NCI-H1105 treated with DMSO at 0.1 percent for 48 hours (cell line): ENCODE measurements at regions not wholly inside any gene's neighbourhood (a gene's known extent, or its start where the extent isn't known, plus 50 kb on each side); places are given as distances from the start of the nearest gene placed in this dataset.
"Not testable (repeated sequence)": the region's sequence is repeated elsewhere in the genome, so short reads cannot be mapped to it uniquely, and the experiment has no call there.

ENCODE experiments used
- DNase-seq: peaks from one replicate; lab custom pipeline; 2025; lab: John Stamatoyannopoulos, UW

DNA sequence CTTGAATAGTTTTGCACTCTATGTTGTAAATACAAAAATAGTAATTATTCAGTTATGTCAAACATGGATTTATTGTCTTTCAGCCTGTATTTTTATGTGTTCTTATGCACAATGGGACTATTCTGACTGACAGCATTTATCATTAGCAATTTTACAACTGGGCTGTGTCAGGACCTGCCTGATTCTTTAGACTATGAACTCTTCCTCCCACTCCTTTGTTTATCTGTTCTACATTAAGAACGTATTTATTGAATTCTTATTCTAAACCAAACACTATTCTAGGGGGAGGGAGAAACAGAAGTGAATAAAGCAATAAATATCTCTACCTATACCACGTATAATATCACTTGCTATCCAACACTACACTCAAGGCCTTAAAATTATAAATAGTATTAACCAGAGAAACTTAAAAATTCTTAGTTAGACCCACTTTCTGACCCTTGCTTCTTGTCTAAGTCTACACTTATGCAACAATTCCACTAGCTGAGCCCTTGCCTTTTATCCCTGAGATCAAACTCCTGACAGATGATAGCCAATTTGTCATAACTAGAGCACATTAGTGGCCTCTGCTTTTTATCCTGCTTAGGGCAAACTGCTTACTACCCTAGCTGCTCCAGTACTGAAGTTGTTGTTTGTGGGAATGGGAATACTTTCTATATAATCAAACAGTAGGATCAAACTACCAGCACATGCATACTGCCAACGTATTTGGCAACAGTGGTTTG, 494.3 kb downstream of the BRINP3 start:
- peak; percentile 40 for DNase-seq

DNA sequence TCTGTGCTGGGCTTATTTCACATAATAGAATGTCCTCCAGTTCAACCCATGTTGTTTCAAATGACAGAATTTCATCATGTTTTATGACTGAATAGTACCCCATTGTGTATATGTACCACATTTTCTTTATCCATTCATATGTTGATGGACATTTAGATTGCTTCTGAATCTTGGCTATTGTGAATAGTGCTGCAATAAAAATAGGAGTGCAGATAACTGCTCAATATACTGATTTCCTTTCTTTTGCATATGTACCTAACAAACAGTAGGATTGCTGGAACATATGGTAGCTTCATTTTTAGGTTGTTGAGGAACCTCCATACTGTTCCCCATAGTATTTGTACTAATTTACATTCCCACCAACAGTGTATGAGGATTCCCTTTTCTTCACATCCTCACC, 491.1 kb downstream of the BRINP3 start:
- no peak for DNase-seq

DNA sequence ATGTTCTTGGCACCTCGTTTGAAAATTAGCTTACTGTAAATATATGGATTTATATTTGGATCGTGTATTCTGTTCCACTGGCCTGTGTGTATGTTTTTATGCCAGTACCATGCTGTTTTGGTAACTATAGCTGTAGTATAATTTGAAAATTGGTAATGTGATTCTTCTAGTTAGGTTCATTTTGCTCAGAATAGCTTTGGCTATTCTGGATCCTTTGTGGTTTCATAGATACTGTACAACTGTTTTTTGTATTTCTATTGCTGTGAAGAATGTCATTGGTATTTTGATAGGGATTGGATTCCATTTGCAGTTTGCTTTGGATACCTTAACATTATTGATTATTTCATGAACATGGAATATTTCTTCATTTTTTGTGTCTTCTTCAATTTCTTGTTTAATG, 490.2 kb downstream of the BRINP3 start:
- DNase-seq: no peak

DNA sequence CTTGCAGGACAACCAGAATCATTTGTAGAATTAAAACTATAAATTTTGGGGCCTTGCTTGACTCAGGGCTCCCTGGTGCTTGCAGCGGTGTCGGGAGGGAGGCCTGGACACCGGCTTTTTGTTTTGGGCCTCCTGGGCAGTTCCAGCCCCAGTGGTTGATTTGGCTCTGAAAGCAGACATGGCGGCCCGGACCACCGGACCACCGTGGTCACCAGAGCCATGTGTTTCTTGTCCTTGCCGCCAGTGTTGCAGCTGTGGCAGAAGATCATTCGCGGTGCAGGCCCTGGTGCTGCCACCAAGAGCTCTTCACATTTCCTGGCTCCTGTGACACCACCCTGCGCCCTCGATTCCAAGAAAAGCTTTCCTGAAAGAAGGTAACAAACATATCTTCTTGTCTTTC, 484.8 kb downstream of the BRINP3 start:
- no peak for DNase-seq

DNA sequence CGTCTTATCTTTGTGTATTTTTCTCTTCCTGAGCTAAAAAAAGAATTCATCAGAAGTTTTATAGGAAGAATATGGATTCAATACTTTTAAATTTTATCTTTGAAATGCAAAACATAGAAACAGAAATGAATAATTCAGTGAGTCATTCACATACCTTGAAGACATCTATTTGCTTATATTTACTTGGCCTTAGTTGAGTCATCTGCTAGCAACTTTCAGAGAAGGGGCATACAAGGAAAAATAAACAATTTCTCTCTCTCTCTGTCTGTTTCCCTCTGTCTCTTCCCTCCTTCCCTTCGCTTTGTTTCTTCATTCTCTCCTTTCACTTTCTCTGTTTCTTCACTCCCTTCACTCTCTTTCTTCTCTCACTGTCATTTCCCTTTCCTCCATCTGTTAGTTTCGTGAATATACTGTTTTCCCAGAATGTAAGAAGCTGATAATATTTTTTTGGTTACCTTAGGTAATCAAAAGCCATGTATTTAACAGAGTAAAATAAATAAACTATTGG, 477.2 kb downstream of the BRINP3 start:
- no peak for DNase-seq

DNA sequence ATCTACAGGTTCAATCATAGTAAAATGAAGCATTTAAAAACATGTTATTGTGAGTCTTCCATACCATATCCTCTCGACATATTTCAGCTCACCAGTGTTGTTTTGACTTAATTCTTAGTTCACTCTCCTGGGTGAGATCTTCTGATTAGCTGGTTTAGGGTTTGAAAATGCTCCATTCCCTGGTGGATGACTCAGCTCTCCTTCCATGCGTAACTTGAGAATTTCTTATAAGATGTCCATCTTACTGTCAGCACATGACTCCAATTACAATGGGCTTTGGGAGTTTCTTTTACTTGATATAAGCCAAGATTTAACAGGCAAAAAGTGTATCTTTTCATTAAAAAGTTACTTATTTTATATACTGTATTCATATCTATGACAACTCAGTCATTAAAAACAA, 476.5 kb downstream of the BRINP3 start:
- no peak for DNase-seq

DNA sequence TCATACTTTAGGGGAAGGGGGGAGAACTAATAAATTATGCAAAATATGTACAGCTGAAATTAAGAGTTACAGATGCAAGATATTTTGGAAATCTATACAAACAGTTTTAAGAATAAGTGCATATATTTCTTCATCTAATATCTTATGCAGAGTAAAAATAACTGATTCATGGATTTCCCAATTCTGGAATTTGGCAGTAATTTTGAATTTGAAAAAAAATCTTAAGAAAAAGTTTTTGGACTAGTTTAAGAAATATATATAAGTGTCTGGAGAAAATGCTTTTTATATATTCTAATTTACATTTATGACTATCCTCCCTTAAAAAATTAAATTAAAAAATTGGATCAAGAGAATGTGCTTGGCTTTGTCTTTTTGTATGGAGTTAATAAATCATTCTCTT, 474.3 kb downstream of the BRINP3 start:
- no peak for DNase-seq

DNA sequence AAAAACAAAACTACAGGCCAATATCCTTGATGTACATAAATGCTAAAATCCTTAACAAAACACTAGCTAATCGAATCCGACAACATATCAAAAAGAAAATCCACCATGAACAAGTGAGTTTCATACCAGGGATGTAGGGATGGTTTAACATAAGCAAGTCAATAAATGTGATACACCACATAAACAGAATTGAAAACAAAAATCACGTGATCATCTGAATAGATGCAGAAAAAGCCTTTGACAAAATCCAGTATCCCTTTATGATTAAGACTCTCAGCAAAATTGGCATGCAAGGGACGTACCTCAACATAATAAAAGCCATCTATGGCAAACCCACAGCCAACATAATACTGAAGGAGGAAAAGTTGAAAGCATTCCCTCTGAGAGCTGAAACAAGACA, 466.1 kb downstream of the BRINP3 start:
- DNase-seq: no peak

DNA sequence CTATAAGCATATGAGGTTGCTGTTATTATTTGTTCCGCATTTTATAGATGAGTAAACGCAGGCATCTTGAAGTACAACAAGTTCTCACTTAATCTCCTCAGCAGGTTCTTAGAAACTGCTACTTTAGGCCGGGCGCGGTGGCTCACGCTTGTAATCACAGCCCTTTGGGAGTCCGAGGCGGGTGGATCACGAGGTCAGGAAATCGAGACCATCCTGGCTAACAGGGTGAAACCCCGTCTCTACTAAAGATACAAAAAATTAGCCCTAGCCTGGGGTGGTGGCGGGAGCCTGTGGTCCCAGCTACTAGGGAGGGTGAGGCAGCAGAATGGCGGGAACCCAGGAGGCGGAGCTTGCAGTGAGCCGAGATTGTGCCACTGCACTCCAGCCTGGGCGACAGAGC, 458.5 kb downstream of the BRINP3 start:
- not testable (repeated sequence) for DNase-seq

DNA sequence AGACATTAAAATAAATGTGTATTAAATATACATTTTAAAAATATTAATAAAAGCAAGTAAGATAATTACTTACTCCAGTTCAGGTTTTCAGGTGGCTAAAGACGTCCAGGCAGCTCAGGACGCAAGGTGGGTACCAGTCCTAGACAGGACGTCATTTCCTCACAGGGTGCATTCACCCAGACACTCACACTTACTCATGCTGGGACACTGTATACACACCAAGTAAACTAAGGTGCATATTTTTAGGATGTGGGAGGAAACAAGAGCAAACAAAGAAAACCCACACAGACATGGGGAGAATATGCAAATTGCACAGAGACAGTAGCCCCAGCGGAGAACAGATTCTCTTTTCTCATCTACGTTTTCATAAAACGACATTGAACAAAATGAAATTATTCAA, 457.9 kb downstream of the BRINP3 start:
- no peak for DNase-seq

DNA sequence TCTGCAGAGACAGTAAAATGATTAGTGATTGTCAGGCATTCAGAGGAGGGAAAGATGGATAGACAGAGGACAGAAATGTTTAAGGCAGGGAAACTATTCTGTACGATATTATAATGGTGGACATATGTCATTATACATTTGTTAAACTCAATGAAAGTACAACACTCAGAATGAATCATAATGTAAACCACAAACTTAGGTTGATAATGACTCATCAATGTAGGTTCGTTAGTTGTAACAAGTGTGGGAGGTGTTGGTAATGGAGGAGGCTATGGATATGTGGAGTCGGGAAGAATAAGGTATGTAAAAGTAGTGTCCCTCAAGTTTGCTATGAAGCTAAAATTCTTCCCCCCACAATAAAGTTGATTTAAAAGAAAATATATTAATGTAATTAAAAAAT, 455.0 kb downstream of the BRINP3 start:
- no peak for DNase-seq

DNA sequence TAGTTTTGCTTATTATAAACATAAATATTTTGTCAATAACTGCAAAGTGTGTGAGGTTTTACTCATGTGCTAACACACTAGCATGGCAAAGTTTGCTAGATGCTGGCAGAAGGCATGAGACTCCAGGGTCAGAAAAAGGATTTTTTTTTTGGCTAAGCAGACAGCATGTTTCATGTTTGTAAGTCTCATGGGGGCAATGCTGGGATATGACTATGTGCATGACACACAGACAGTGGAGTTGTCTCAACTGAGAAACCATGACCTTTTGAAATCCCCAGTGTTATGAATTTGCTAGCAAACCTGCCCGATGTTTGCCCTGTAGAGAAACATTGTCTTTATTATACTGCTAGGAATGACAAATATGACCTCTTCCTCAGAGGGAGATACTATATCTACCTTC, 448.2 kb downstream of the BRINP3 start:
- no peak for DNase-seq

DNA sequence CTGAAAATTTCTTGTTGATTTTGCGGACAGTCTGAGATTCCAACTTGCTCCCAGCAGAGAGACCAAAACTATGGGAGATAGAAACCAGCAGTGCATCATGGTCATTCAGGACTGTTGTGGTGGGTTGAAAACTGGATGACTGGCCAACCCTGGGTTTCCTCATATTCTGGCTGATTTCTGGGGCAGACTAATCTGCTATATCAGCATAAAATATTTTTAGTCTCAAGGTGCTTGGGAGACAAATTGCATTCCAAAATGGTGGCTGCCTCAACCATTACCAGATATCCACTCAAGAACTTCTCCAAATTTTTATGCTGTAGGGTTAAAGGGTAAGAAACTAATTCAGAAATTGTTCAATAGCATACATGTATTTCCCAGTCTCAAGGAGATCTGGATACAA, 434.0 kb downstream of the BRINP3 start:
- no peak for DNase-seq

DNA sequence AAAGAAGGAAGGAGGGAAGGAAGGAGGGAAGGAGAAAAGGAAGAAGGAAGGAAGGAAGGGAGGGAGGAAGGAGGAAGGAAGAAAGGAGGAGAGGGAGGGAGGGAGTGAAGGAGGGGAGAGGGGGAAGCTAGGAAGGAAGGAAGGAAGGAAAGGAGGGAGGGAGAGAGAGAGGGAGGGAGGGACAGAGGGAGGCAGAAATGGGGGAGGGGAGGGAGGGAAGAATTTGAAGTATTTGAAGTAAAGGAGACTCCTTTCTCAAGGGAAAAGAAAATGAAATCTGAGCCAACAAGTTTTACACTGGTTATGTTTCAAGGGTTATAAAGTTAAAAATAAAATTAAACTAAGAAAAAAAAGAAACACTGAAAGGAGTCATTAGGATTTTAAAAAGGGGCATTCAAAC, 431.4 kb downstream of the BRINP3 start:
- no peak for DNase-seq
